Ascending aorta (tissue), 2 donors: ENCODE measurements at regions not wholly inside any gene's neighbourhood (a gene's known extent, or its start where the extent isn't known, plus 50 kb on each side); places are given as distances from the start of the nearest gene placed in this dataset.
A peak's percentile ranks its signal among the peaks of the same experiment; 100 is the strongest.

Source experiments
- DNase-seq, 2 donors: peaks; one replicate each; pipeline ENCODE4 v3.0.0-alpha.2; 2019; ENCODE audit warnings: low spot score in 2 of 2
- H3K27ac ChIP-seq, 2 donors: fragments of 200-600 bp; sonication (generic); one replicate each; pipeline ENCODE4 v1.5.1; 2016 to 2017; ENCODE audit warnings: mild to moderate bottlenecking in 1 of 2
- H3K27me3 ChIP-seq: fragments of 200-600 bp; sonication (generic); one replicate; pipeline ENCODE4 v1.5.1; 2017
- H3K36me3 ChIP-seq, 2 donors: fragments of 200-600 bp; sonication (generic); one replicate each; pipeline ENCODE4 v1.5.1; 2016
- H3K4me1 ChIP-seq, 2 donors: fragments of 200-600 bp; sonication (generic); one replicate each; pipeline ENCODE4 v1.5.1; 2016 to 2017; ENCODE audit warnings: mild to moderate bottlenecking in 1 of 2
- H3K4me3 ChIP-seq, 2 donors: fragments of 200-600 bp; sonication (generic); one replicate each; pipeline ENCODE4 v1.5.1; 2016 to 2017; ENCODE audit warnings: mild to moderate bottlenecking in 1 of 2
- H3K9me3 ChIP-seq, 2 donors: fragments of 200-600 bp; sonication (generic); one replicate each; pipeline ENCODE4 v1.5.1; 2016
- intact Hi-C: fragments of 100-400 bp; cut with DNase I; formaldehyde crosslinking; loops from one replicate; pipeline ENCODE4 v1.15.1; 2023
- TF ChIP-seq, protein P1 (sequence below), 3 experiments: fragments of 200-600 bp in 2 of 3; fragments of 450-650 bp in 1 of 3; sonication (generic) in 2 of 3; IDR thresholded peaks; one replicate each; pipeline ENCODE4 v1.5.1; 2016 to 2019; ENCODE audit warnings: antibody characterized with exemption in 3 of 3, mild to moderate bottlenecking in 1 of 3, moderate library complexity in 1 of 3

DNA sequence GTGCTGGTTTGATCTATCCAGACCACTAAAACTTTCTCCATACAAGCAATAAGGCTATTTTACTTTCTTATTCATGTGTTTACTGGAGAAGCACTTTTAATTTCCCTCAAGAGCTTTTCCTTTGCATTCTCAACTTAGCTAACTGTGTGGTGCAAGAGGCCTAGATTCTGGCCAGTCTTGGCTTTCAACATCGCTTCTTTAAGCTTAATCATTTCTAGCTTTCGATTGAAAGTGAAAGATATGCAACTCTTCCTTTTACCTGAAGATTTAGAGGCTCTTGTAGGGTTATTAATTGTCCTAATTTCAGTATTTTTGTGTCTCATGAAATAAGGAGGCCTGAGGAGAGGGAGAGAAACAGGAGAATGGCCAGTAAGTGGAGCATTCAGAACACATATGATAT, 234.8 kb upstream of the GADL1 start:
- no peak overlapping the region for H3K4me3 ChIP-seq
- TF ChIP-seq, protein P1, sequence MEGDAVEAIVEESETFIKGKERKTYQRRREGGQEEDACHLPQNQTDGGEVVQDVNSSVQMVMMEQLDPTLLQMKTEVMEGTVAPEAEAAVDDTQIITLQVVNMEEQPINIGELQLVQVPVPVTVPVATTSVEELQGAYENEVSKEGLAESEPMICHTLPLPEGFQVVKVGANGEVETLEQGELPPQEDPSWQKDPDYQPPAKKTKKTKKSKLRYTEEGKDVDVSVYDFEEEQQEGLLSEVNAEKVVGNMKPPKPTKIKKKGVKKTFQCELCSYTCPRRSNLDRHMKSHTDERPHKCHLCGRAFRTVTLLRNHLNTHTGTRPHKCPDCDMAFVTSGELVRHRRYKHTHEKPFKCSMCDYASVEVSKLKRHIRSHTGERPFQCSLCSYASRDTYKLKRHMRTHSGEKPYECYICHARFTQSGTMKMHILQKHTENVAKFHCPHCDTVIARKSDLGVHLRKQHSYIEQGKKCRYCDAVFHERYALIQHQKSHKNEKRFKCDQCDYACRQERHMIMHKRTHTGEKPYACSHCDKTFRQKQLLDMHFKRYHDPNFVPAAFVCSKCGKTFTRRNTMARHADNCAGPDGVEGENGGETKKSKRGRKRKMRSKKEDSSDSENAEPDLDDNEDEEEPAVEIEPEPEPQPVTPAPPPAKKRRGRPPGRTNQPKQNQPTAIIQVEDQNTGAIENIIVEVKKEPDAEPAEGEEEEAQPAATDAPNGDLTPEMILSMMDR (IDR thresholded peaks at IDR 0.05), result no peak
- H3K4me1 ChIP-seq, result no peaks in the 10 kb centered on the region
- DNase-seq, result no peak
- intact Hi-C loops, result no loop called here
- H3K9me3 ChIP-seq, result no peaks in the 10 kb centered on the region
- no peak overlapping the region for H3K27ac ChIP-seq
- no peaks in the 10 kb centered on the region for H3K36me3 ChIP-seq
- no peaks in the 10 kb centered on the region for H3K27me3 ChIP-seq

DNA sequence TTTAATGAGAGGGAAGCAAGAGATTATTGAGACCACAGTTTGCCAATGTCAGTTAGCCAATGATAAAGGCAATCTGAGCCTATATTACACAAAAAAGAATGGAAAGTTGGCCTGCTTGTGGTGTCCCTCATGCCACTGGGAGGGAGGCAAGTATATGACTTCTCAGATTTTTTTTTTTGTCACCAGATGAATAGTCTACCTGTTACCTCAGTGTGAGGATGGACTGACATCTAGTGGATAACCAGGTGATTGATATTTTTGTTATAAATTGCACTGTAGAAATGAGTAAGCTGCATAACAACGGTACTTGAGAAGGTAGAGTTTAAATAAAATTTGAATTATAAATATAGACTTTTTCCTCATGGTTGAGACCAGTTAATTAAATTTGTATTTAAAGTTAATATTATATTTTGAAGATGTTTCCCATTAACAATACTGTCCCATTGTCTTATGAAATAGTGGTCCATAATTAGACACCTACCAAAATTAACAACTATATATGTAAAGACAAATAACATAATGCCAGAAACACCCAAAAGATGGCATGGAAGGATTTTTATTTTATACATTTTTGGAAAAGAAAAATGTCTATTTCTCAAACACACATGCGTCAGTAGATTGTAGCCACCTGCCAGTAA, 237.8 kb upstream of the GADL1 start:
- Histone ChIP-seq H3K27ac (no peak overlapping the region), H3K4me1 (no peaks in the 10 kb centered on the region), H3K36me3 (no peaks in the 10 kb centered on the region), H3K9me3 (no peaks in the 10 kb centered on the region), H3K4me3 (no peak overlapping the region), H3K27me3 (no peaks in the 10 kb centered on the region)
- intact Hi-C loops, result loop anchor here (2.0 kb wide), 1 partner anchor 363 kb away; no protein-coding TSS in a partner anchor
- TF ChIP-seq, protein P1 (IDR thresholded peaks at IDR 0.05), result peak; percentile 12 to 43 (median 33)
- DNase-seq, result no peak

DNA sequence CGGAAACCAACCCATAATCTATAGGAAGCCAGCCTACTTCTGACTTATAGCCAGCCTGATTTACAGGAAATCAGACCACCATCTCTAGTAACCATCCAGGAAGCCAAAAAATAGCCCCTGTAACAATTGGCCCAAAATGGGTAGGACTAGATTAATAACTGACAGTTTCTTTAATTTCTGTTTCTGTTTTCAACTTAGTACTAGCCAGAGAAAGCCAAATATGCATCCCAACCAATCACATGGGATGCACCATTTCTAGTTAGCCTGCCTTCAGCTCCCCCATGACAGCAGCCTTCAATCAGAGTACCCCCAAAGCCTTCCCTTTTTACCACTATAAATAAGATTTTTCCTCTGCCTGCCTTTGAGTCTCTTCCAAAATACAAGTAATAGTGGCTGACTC, 239.1 kb upstream of the GADL1 start:
- Histone ChIP-seq H3K27me3 (no peaks in the 10 kb centered on the region), H3K4me1 (no peaks in the 10 kb centered on the region), H3K4me3 (no peak overlapping the region), H3K36me3 (no peaks in the 10 kb centered on the region), H3K27ac (no peak overlapping the region), H3K9me3 (no peaks in the 10 kb centered on the region)
- intact Hi-C loops, result loop anchor here (2.0 kb wide), 1 partner anchor 365 kb away; no protein-coding TSS in a partner anchor
- TF ChIP-seq, protein P1 (IDR thresholded peaks at IDR 0.05), result no peak
- DNase-seq, result no peak

DNA sequence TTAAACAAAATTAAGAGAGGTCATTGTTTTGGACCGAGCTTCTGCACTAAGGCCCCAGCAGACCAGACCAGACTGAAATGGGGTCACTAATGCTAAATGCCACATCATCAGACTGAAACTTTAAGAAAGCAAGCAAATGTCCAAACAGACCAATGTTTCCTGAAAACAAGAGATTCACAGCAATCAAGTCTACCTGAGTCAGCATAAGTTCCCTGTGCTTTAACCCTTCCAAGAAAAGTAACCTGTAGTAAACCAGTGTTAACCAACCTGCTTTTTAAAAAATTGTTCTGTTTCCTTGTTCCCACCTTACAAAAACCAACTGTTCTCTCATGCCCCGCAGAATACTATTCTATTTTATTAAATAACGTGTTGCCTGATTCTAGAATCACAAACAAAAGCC, 241.1 kb upstream of the GADL1 start:
- intact Hi-C loops, result no loop called here
- H3K27me3 ChIP-seq, result no peaks in the 10 kb centered on the region
- no peaks in the 10 kb centered on the region for H3K9me3 ChIP-seq
- H3K4me1 ChIP-seq, result no peaks in the 10 kb centered on the region
- no peak overlapping the region for H3K4me3 ChIP-seq
- no peak overlapping the region for H3K27ac ChIP-seq
- H3K36me3 ChIP-seq, result no peaks in the 10 kb centered on the region
- TF ChIP-seq, protein P1 (IDR thresholded peaks at IDR 0.05), result no peak
- no peak for DNase-seq

DNA sequence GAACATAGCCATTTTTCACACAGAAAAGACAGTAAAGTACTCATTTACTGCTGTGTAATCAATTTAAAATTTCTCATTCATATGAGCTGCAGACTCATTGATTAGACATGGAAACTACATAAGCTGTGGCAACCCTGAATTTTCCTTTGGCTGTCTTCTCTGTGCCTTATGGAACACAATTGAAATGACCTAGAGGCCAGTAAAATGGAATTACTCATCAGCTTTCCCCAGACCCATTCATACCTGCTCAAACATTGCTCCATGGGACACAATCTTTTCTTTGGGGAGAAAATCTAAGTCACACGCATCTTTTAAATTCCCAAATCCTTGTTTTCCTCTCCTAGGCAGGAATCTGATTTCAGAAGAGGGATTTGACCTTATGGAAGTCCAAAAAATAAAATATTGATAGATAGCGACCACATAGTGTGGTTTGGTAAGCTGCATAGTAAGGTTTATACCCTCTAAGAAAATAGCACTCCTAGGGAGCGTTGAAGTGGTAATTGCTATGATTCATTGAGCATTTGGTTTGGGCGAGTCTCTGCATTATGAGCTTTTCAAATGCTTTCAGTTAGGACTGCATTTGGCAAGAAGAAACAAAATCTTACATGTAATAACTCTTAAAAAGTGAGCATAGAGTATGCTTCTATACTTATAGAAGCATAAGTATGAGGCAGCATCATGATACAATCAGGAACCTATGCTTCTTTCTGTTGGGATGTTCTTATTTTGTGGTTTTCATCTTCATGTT, 243.4 kb upstream of the GADL1 start:
- Histone ChIP-seq H3K4me1 (no peaks in the 10 kb centered on the region), H3K4me3 (no peak overlapping the region), H3K27me3 (no peaks in the 10 kb centered on the region), H3K36me3 (no peaks in the 10 kb centered on the region), H3K27ac (no peak overlapping the region), H3K9me3 (no peaks in the 10 kb centered on the region)
- intact Hi-C loops, result no loop called here
- TF ChIP-seq, protein P1 (IDR thresholded peaks at IDR 0.05), result no peak
- DNase-seq, result no peak
